Transverse colon (tissue), 4 donors: ENCODE measurements at regions not wholly inside any gene's neighbourhood (a gene's known extent, or its start where the extent isn't known, plus 50 kb on each side); places are given as distances from the start of the nearest gene placed in this dataset.

ENCODE experiments used
- POLR2A ChIP-seq: fragments of 450-650 bp; IDR thresholded peaks from one replicate; pipeline ENCODE4 v1.6.1; 2016; ENCODE audit warnings: antibody characterized with exemption, mild to moderate bottlenecking, moderate library complexity
- POLR2AphosphoS5 ChIP-seq, 3 donors: sonication (generic); formaldehyde crosslinking; IDR thresholded peaks; one replicate each; pipeline ENCODE4 v1.6.1; 2016; ENCODE audit warnings: antibody characterized with exemption in 3 of 3
- TF ChIP-seq, protein P1 (sequence below), 5 experiments: fragments of 200-600 bp in 3 of 5; fragments of 450-650 bp in 2 of 5; sonication (generic) in 3 of 5; IDR thresholded peaks; 1 replicate in 2 of 5; 2 replicates in 3 of 5; pipeline ENCODE4 v1.5.1; 2016 to 2017; ENCODE audit warnings: antibody characterized with exemption in 5 of 5, inconsistent platforms in 3 of 5, mild to moderate bottlenecking in 2 of 5, moderate library complexity in 1 of 5

- TF ChIP-seq, protein P1, sequence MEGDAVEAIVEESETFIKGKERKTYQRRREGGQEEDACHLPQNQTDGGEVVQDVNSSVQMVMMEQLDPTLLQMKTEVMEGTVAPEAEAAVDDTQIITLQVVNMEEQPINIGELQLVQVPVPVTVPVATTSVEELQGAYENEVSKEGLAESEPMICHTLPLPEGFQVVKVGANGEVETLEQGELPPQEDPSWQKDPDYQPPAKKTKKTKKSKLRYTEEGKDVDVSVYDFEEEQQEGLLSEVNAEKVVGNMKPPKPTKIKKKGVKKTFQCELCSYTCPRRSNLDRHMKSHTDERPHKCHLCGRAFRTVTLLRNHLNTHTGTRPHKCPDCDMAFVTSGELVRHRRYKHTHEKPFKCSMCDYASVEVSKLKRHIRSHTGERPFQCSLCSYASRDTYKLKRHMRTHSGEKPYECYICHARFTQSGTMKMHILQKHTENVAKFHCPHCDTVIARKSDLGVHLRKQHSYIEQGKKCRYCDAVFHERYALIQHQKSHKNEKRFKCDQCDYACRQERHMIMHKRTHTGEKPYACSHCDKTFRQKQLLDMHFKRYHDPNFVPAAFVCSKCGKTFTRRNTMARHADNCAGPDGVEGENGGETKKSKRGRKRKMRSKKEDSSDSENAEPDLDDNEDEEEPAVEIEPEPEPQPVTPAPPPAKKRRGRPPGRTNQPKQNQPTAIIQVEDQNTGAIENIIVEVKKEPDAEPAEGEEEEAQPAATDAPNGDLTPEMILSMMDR (IDR thresholded peaks at IDR 0.05) = no peak
- TF ChIP-seq POLR2A (no peak), POLR2AphosphoS5 (IDR thresholded peaks at IDR 0.05) (no peak)
Measured at GRCh38 chr7:46133751-46134150, 212.7 kb upstream of the IGFBP3 start.
